KOPT-K1 (cell line): ENCODE measurements at regions not wholly inside any gene's neighbourhood (a gene's known extent, or its start where the extent isn't known, plus 50 kb on each side); places are given as distances from the start of the nearest gene placed in this dataset.
"Not testable (repeated sequence)": the region's sequence is repeated elsewhere in the genome, so short reads cannot be mapped to it uniquely, and the experiment has no call there.

Source experiments
- H3K27ac ChIP-seq: fragments of 200-600 bp; sonication (generic); 2 replicates; pipeline ENCODE4 v1.5.1; 2016; ENCODE audit warnings: antibody characterized with exemption, mild to moderate bottlenecking, low read depth, low read length; ENCODE audit not compliant: poor library complexity, severe bottlenecking
- H3K36me3 ChIP-seq: fragments of 200-600 bp; sonication (generic); 2 replicates; pipeline ENCODE4 v1.5.1; 2017; ENCODE audit warnings: antibody characterized with exemption, mild to moderate bottlenecking, low read length, moderate library complexity; ENCODE audit not compliant: insufficient read depth
- H3K9me3 ChIP-seq: fragments of 200-600 bp; sonication (generic); 2 replicates; pipeline ENCODE4 v1.5.1; 2017; ENCODE audit warnings: antibody characterized with exemption, low read length, mild to moderate bottlenecking; ENCODE audit not compliant: insufficient read depth, poor library complexity, severe bottlenecking

- Histone ChIP-seq H3K9me3 (peaks cover 17% of the 10 kb centered on the region), H3K27ac (no peak overlapping the region), H3K36me3 (no peaks in the 10 kb centered on the region)
Measured at GRCh38 chr7:136470179-136470578, 398.3 kb upstream of the CHRM2 start.

DNA sequence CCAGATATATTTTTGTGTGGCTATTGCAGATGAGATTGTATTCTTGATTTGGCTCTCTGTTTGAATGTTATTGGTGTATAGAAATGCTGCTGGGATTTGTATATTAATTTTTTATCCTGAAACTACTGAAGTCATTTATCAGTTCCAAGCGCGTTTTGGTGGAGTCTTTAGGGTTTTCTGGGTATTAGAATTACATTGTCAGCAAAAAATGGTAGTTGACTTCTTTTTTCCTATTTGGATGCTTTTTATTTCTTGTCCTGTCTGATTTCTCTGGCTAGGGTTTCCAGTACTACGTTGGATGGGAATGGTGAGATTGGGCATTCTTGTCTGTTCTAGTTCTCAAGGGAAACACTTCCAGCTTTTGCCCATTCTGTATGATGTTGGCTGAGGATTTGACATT, 415.5 kb upstream of the CHRM2 start:
- H3K9me3 ChIP-seq = no peaks in the 10 kb centered on the region
- no peaks in the 10 kb centered on the region for H3K36me3 ChIP-seq
- no peak overlapping the region for H3K27ac ChIP-seq

DNA sequence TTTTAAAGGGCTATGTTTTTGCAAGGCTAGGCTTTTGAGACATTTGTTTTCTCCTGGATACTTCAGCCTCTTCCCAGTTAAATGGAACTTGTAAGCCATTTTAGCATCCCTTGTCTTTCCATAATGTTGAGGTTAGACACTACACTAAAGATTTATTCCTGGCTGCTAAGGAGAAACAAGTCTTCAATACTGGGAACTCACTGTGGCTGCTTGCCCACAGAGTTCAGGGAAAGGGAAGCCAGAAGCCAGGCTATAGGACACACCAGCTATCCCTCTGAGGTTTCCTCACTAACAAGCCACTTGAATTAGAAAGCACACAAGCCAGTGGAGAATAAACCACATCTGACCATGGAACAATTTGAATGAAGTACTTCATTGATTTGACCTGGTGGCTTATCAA, 421.7 kb upstream of the CHRM2 start:
- no peaks in the 10 kb centered on the region for H3K9me3 ChIP-seq
- H3K36me3 ChIP-seq = no peaks in the 10 kb centered on the region
- no peak overlapping the region for H3K27ac ChIP-seq

- no peak overlapping the region for H3K27ac ChIP-seq
- no peaks in the 10 kb centered on the region for H3K36me3 ChIP-seq
- H3K9me3 ChIP-seq = no peaks in the 10 kb centered on the region
Measured at GRCh38 chr7:136441835-136442234, 426.6 kb upstream of the CHRM2 start.

DNA sequence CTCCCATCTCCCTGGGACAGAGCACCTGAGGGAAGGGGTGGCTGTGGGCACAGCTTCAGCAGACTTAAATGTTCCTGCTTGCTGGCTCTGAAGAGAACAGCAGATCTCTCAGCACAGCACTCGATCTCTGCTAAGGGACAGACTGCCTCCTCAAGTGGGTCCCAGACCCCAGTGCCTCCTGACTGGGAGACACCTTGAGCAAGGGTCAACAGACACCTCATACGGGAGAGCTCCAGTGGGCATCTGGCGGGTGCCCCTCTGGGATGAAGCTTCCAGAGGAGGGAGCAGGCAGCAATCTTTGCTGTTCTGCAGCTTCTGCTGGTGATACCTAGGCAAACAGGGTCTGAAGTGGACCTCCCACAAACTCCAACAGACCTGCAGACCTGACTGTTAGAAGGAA, 436.7 kb upstream of the CHRM2 start:
- H3K36me3 ChIP-seq, H3K9me3 ChIP-seq, H3K27ac ChIP-seq: not testable (repeated sequence)

GRCh38 chr7:136424058-136424457, 444.4 kb upstream of the CHRM2 start:
- Histone ChIP-seq H3K27ac (no peak overlapping the region), H3K36me3 (no peaks in the 10 kb centered on the region), H3K9me3 (no peaks in the 10 kb centered on the region)

GRCh38 chr7:136419740-136420139, 442.6 kb upstream of the MTPN start:
- H3K9me3 ChIP-seq = not testable (repeated sequence)

GRCh38 chr7:136412952-136413351, 435.8 kb upstream of the MTPN start:
- H3K27ac ChIP-seq = no peak overlapping the region
- H3K36me3 ChIP-seq = no peaks in the 10 kb centered on the region
- H3K9me3 ChIP-seq = no peaks in the 10 kb centered on the region

More at GRCh38 chr7:136419740-136420139, 442.6 kb upstream of the MTPN start:
- H3K36me3 ChIP-seq, H3K27ac ChIP-seq: not testable (repeated sequence)

DNA sequence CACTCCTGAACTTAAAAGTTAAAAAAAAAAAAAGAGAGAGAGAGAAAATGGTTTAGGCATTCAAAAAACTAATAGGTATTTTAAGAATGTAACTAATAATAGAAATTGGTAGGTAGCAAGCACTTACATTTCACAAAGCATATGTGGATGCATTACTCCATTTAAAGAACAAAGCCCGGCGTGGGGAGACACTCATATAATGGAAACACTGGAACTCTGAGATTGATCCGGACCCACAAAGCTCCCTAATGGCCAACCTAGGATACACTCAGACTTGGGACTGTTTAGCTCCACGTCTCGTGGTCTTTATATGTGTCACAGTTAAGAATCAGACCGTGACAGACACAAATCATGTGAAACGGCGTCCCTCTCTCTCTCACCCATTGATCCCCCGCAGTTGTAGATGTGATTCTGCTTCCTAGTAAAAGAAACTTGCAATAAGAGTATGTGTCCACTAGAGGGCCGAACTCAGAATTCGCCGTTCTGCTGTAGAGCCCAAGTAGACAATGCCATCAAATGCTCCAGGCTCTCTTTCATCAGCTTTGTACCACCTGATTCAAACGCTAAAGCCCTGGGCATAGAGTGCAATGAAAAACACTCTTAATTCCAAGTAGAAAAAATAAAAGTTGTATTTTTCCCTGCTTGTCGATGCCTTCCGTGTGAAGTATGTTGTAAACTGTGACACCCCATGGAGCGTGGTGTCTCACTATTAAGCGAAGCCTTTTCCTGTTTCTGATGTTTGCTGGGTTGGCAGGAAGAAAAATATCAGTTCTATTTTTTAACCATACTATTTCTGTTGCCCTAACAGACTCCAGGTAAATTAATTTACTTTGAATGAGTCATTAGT, 429.0 kb upstream of the MTPN start:
- H3K27ac ChIP-seq = no peak overlapping the region
- no peaks in the 10 kb centered on the region for H3K36me3 ChIP-seq
- no peaks in the 10 kb centered on the region for H3K9me3 ChIP-seq

GRCh38 chr7:136403591-136403990, 426.4 kb upstream of the MTPN start:
- H3K27ac ChIP-seq = no peak overlapping the region
- H3K9me3 ChIP-seq = no peaks in the 10 kb centered on the region
- H3K36me3 ChIP-seq = no peaks in the 10 kb centered on the region

- no peak overlapping the region for H3K27ac ChIP-seq
- no peaks in the 10 kb centered on the region for H3K9me3 ChIP-seq
Measured at GRCh38 chr7:136400877-136401276, 423.7 kb upstream of the MTPN start.

GRCh38 chr7:136399385-136399784, 422.2 kb upstream of the MTPN start:
- Histone ChIP-seq H3K9me3 (no peaks in the 10 kb centered on the region), H3K27ac (no peak overlapping the region), H3K36me3 (no peaks in the 10 kb centered on the region)

More at GRCh38 chr7:136400877-136401276, 423.7 kb upstream of the MTPN start:
- no peaks in the 10 kb centered on the region for H3K36me3 ChIP-seq

DNA sequence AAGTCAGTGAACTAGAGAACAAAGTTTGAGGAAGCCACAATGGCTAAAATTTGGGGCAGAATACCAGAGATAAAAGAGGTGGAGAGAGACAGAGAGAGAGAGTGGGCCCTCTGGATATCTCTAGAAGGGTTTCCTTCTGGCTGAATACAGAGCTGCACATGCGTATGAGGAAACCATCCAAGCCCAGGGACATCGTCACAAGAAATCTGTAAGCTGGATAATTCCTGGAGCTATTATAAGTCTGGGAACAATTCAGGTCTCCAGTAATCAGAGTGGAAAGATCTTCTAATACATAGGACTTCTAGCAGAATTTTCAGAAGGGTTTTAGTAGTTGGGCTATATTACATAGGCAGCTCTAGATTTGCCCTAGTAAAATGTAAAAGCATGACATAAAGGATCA, 415.7 kb upstream of the MTPN start:
- Histone ChIP-seq H3K27ac (no peak overlapping the region), H3K36me3 (no peaks in the 10 kb centered on the region), H3K9me3 (no peaks in the 10 kb centered on the region)

- Histone ChIP-seq H3K27ac (no peak overlapping the region), H3K36me3 (no peaks in the 10 kb centered on the region)
Measured at GRCh38 chr7:136391371-136391770, 414.2 kb upstream of the MTPN start.

DNA sequence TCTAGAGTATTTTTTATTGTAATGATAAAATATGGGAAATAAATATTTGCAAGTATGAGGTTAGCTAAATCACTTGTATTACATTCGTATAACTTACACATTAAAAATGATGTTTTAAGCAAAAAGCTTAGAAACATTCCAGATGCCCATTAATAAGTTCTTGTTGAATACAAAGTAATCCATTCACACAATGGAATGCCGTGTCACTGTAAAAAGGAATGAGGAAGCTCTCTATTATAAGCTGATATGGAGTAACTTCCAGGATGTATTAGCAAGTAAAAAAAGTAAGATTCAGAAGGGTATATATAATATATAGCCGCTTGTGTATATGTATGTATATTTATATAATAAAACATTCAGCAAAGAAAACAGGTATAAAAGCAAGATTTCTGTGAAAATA, 412.8 kb upstream of the MTPN start:
- H3K36me3 ChIP-seq = no peaks in the 10 kb centered on the region
- no peaks in the 10 kb centered on the region for H3K9me3 ChIP-seq
- H3K27ac ChIP-seq = no peak overlapping the region

More at GRCh38 chr7:136391371-136391770, 414.2 kb upstream of the MTPN start:
- no peaks in the 10 kb centered on the region for H3K9me3 ChIP-seq

DNA sequence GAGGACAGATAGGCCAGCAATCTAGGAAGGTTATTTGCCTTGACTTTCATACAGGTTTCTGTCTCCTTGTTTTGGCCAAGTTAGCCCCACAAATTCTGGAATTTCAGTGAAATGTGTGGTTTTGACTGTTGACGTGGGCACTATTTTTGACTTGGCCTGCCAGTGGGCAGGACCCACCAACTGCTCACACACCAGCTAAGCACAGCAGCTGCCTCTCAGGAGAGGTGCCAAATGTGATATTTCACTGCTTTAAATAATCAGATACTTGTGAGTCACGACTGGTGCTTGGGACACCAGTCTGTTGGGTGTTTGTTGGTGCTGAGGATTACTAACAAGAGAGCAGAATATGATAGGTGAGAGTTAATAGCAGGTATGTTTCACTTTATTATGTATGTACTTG, 409.7 kb upstream of the MTPN start:
- Histone ChIP-seq H3K36me3 (no peaks in the 10 kb centered on the region), H3K9me3 (no peaks in the 10 kb centered on the region), H3K27ac (no peak overlapping the region)
